ENCODE measurements at regions not wholly inside any gene's neighbourhood (a gene's known extent, or its start where the extent isn't known, plus 50 kb on each side); places are given as distances from the start of the nearest gene placed in this dataset.

- DNase-seq (ENCODE audit: low read depth): no peak
These were observed 63.2 kb upstream of the EPS8L3 start for GRCh38 chr1:109826930-109827349.

DNA sequence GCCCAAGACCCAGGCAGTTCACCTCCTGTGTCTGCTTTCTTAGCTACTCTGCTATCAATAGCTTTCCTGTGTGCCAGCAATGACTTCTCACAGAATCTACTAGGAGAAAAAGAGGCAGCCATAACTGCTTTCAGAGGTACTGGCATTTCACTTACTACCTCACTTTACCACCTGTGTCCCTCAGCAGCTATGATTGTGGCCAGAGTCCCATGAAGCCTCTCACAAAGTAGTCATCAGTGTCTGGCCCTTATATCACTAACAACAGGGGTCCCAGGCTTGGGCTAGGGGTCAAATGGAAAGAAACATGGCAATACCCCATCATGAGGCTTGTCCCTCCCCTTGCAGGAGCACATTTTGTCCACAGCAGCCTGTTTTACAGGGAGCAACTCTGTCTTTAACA lies 62.7 kb upstream of the EPS8L3 start:
- DNase-seq (ENCODE audit: low read depth): no peak

DNA sequence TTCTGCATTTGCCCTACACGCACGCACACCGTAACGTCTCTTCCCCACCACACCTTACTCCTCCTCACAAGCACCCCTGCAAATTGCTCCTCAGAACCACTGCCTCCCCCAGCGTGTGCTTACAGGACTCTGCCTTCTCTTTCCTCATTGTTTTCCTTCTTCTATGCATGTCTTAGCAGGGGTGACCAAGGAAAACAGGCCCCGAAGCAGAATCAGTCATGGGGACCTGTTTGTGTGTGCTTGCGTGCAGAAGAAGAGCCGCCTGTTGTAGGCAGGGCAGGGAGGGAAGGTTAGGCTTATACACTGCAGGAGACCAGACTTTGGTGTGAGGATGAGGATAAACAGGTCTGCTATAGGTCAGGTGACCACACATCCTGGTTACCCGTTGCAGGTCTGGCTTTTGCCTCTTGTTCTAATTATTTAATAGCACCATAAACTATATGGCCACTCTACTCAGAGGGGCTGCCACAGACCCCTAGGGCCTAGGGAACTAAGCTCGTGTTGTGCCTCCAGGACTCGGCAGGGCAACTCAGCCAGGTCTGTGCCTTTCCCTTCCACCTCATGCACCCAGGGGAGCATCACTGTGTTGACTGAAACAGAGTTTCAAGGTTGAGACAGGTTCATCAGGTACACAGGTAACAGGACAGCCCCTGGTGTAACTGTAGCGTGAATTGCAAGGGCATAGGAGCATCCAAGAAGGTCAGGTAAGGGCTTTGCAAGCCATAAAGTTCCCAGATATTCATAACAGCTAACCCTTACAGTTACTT lies 60.8 kb upstream of the EPS8L3 start:
- DNase-seq (ENCODE audit: low read depth): no peak

GRCh38 chr1:109823543-109824348 lies 60.0 kb upstream of the EPS8L3 start:
- DNase-seq (ENCODE audit: low read depth): peak; percentile 70

DNA sequence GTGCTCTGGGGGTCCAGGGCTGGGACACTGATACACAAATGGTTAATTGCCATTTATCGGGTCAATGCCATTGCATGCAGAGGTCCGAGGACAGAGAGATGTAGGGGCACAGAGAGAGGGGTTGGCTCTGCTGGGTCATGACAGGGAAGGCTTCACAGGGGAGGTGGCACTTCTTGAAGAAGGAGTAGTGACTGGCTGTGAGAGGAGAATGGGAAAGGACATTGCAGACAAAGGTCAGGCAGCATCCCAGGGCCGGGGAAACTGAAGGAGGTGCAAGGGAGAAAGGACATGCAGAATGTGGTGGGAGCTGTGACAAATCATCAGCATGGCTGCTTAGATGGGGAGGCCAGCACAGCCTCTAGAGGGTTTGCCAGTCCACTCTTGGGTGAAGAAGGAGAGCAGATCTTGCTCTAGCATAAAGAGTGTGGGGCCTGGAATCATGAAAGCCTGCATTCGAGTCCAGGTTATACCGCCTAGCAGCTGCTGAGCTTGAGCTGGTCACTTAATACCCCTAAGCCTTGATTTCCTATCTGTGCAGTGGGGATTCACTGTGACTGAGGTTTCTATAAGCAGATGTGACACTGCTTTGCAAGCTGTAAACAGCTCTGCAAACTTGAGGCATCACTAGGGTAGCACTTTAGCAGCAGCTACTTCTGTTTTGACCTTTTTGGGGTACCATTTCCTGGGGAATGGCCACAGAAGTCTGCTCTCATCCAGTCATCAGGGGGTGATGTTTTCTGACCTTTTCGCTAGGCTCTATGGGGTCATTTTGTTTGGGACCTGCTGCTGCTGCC lies 59.2 kb upstream of the EPS8L3 start:
- no peak for DNase-seq (ENCODE audit: low read depth)

DNA sequence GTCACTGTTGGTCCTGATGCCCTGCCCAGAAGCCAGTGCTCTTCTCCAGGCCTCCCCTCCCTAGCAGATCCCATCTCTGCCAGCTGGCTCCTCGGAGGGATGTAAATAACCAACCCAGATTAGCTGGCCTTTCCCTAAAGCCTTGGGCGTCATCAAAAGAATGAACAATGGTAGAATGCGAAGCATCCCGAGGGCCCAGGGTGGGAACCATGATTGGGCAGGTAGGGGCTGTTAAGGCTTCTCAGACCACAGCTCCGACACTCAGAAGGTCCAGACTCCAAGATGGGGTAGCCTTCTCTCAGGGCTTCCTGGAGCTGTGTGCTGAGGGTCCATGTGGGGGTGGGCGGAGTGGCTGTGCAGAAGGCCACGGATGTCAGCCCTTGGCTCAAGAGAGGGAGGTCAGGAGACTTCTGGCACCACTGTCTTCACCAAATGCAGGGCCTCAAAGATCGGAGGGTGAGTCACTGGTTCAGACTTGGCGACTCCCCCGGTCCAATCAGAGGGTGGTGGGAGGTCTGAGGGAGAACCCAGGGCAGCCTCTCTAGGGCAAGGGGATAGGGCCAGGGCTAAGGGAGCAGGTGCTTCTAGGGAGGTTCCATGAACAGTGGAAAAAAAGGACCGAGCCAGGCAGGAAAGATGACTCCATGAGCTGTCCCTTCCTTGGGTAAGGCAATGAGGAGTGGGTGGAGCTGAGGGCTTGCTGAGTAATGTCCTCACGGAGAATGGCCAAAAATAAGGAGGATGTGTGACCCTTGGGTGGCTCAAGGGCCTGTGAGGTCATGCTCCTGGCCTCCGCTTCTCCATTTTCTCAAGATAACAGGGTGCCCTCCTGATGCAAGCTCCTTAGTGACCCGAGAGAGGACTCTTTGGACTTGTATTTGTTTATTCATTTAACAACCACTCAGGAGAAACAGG lies 58.4 kb upstream of the EPS8L3 start:
- peak; percentile 28 for DNase-seq (ENCODE audit: low read depth)

DNA sequence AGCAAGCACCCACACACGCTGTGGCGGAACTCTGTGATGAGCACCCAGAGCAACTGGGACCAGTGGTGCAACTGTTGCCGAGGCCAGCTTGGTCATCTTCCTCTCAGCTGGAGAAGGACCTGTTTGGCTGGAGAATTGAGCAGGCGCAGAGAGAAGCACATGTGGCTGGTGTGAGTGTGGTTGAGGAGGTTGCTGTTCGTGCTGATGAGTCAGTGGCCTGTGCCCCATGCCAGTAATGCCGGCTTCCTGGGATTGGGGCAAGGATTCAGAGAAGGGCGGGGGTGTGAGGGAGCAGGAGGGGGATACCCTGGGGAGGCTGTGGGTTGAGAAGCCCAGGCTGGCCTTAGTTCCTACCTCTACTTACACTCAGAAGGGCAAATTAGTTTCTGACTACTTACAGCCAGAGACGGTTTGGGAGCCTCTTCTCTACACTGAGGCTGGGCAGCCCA lies 57.5 kb upstream of the EPS8L3 start:
- DNase-seq (ENCODE audit: low read depth): peak; percentile 95

DNA sequence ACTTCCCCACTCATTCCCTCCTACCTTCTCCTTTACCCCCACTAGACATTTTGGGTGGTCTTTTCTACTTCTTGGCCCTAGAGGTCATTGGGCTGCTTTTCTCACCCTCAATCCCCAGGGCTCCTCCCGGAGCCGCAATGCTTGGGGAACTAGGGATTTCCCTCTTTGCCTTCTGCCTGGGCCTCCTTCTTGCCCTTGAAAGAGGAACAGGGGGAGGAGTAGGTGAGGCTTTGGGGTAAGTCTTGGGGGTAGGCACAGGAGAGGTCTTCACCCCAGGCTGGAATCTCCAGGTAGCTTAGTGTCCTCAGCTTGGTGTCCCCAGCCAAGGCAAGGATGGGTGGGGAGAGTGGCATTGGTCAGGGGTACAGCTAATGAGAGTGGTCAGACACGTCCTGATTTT lies 56.2 kb upstream of the EPS8L3 start:
- no peak for DNase-seq (ENCODE audit: low read depth)

- no peak for DNase-seq (ENCODE audit: low read depth)
These were observed 55.5 kb upstream of the EPS8L3 start for GRCh38 chr1:109818988-109819764.

- DNase-seq (ENCODE audit: low read depth): no peak
These were observed 54.7 kb upstream of the EPS8L3 start for GRCh38 chr1:109818271-109818987.

- DNase-seq (ENCODE audit: low read depth): no peak
These were observed 54.2 kb upstream of the EPS8L3 start for GRCh38 chr1:109817881-109818270.

- DNase-seq (ENCODE audit: low read depth): no peak
These were observed 53.3 kb upstream of the EPS8L3 start for GRCh38 chr1:109816975-109817535.

- no peak for DNase-seq (ENCODE audit: low read depth)
These were observed 52.6 kb upstream of the EPS8L3 start for GRCh38 chr1:109816175-109816811.

DNA sequence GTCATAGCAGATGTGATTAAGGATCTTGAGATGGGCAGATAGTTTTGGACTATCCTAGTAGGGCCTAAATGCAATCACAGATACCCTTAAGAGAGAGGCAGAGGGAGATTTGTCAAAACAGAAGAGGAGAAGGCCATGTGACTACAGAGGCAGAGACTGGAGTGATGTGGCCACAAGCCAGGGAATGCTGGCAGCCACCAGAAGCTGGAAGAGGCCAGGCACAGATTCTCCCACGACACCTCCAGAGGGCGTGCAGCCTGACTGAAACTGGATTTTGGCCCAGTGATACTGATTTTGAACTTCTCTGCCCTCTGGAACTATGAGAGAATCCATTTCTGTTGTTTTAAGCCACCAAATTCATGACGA lies 52.1 kb upstream of the EPS8L3 start:
- no peak for DNase-seq (ENCODE audit: low read depth)

DNA sequence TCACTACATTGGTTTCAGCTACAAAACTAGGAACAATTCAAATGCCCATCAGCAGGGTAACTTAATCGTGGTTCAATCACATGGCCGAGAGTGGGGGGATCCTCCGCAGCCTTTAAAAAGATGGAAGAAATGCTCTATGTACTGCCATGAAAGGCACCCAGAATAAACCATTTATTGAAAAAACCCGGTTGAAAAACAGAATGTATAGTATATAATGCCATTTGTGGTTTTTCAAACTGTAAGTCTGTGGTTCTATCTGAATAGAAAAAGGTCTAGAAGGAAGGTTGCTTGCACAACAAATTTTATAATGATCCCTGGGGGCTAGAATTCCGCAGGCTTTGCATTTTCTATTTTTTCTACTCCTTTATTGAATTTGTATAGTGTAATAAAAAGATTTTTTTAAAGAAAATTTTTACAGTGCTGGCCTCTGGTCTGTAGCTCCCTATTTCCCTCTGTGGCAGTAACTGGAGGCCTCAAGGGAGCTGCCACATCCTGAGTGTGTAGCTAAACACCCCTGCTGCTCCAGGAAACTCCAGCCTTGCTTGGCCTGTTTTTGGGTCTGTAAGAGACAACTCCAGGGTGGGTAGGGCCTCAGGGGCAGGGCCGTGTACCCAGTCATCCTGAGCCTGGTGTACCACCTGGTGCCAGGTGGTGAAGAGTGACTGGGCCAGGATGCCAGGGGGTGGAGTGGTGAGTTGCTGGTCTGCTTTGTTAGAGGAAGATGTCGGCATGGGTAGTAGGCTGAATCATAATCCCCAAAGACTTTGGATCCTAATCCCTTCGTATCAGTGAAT lies 51.5 kb upstream of the EPS8L3 start:
- no peak for DNase-seq (ENCODE audit: low read depth)

GRCh38 chr1:109814223-109814622 lies 50.5 kb upstream of the EPS8L3 start:
- DNase-seq (ENCODE audit: low read depth): no peak
